ENCODE measurements at regions not wholly inside any gene's neighbourhood (a gene's known extent, or its start where the extent isn't known, plus 50 kb on each side); places are given as distances from the start of the nearest gene placed in this dataset.

GRCh38 chr2:148567716-148568115 is 76.8 kb upstream of the EPC2 start:
- no peak for DNase-seq

- no peak for DNase-seq
Measured at GRCh38 chr2:148568597-148568996, 76.0 kb upstream of the EPC2 start.

GRCh38 chr2:148569221-148569620 is 75.3 kb upstream of the EPC2 start:
- no peak for DNase-seq

GRCh38 chr2:148570989-148571388 is 73.6 kb upstream of the EPC2 start:
- DNase-seq = no peak

- DNase-seq = no peak
Measured at GRCh38 chr2:148577845-148578492, 66.6 kb upstream of the EPC2 start.

GRCh38 chr2:148578493-148578884 is 66.1 kb upstream of the EPC2 start:
- DNase-seq = no peak

- no peak for DNase-seq
Measured at GRCh38 chr2:148582679-148583511, 61.7 kb upstream of the EPC2 start.

GRCh38 chr2:148585696-148586095 is 58.9 kb upstream of the EPC2 start:
- no peak for DNase-seq

- no peak for DNase-seq
Measured at GRCh38 chr2:148586522-148587128, 57.9 kb upstream of the EPC2 start.

GRCh38 chr2:148590612-148591011 is 53.9 kb upstream of the EPC2 start:
- no peak for DNase-seq

GRCh38 chr2:148592791-148593190 is 51.8 kb upstream of the EPC2 start:
- DNase-seq = no peak

GRCh38 chr2:148593421-148593820 is 51.1 kb upstream of the EPC2 start:
- no peak for DNase-seq

- DNase-seq = peak; percentile 98
Measured at GRCh38 chr2:148594216-148594615, 50.3 kb upstream of the EPC2 start.

All from NCI-H2171 treated with DMSO at 0.1 percent for 48 hours (cell line).